SKM-1 treated with dmso at 0.1 percent for 144 hours (cell line): ENCODE measurements at regions not wholly inside any gene's neighbourhood (a gene's known extent, or its start where the extent isn't known, plus 50 kb on each side); places are given as distances from the start of the nearest gene placed in this dataset.
"Not testable (repeated sequence)": the region's sequence is repeated elsewhere in the genome, so short reads cannot be mapped to it uniquely, and the experiment has no call there.

Source experiments
- DNase-seq: peaks from one replicate; lab custom pipeline; 2025; ENCODE audit not compliant: unreplicated experiment; lab: John Stamatoyannopoulos, UW

DNA sequence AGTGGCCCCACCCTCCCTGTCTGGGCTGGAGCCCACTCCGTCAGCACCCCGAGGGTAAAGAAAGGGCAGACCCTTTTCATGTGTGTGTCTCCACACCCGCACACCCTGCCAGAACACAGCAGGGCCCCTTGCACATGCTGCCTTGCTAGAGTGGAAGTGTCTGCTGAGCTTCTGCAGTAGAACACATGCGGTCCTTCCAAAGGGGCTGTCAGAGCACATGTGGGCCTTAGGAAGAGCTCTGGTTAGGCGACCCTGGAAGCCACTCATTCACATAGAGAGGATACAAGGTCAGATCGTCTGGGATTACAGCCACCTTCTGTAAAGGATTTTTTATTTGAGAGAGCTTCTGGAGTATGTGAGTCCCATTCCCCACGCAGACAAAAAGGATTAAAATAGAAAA, 613.2 kb upstream of the RAB6C start:
- DNase-seq, result no peak

DNA sequence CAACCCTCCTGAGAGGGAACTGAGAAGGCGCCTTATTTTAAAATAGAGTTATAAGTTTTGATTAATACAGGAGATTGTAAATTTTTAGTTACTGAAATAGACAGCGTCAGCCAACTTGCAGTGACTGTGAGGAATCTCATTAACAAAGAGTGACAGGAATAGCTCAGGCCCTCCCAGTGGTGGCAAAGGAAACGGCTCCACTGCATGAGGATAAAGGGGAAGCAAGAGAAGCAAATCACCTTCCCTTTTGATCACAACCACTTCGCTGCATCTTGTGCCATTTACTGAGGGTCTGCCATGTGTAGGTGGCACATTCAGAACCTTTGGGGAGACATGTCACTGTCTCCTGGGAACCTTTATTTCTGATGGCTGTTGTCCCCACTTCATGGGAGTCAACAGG, 612.4 kb upstream of the RAB6C start:
- DNase-seq, result no peak

DNA sequence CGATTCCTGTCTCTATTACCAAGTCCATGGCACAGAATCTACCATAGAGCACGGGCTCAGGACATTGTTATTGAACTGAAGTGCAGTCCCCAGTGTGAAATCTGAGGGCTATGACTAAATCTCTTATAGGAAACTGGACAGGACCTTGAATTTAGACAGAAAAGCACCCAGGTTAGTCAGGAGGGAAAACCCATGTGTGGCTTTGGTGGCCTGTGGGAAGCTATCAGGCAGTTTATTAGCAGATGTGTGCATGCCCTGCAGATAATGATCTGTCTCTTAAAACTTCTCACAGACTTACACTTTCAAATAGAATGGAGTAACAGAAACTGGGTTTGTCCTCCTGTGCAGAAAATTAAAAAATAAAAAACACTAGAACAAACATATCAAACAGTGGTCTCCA, 610.0 kb upstream of the RAB6C start:
- DNase-seq, result no peak

DNA sequence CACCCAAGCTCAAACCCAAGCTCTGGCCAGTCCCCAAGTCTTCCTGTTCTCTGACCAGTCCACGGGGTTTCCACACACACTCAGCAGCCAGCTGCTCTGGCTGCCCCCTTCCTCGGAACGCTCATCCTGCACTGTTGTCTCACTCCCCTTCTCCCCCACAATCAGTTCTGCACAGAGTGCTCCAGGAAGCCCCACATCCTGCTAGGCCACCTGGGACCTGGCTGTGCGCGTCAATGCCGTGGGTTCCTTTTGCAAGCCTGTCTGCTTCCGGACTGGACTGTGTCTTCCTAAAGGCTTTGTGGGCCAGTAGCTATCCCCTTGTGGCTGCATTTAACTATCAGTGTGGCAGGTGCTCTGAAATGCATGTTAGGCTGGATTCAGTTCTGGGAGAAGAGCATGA, 605.0 kb upstream of the RAB6C start:
- DNase-seq, result no peak

DNA sequence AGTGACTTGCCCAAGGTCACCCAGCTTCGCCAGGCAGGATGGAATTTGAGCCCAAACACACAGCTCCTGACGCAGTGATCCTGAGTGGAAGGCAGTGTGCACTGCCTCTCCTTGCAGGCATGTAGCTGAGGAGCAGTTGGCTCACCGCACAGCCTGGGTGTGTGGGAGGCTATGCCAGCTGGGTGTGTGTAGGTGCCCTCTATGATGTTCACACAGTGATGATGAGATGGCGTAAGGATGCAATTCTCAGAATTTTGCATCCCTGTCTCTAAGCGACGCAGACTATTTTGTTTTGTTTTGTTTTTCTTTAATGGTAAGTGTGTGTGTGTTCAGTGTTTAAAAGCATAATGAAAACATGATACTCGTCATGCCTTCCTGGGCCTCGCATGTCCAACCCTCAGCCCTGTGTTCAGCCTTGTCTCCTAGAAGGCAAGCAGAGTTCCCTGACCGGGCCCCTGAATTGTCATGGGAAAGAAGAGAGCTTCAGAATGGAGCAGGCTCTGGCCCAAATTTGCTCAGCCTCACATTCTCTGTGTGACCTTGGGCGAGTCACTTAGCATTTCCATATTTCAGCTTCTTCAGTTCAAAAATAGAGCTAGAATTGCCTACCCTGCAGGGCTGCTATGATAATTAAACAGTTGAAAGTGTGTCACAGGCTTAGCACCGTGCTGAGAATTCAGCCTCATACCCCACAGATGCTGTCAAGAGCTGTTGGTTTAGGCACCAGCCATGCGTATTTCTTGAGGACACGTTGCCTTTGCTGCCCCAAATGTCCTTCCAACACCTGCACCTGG, 603.6 kb upstream of the RAB6C start:
- no peak for DNase-seq

DNA sequence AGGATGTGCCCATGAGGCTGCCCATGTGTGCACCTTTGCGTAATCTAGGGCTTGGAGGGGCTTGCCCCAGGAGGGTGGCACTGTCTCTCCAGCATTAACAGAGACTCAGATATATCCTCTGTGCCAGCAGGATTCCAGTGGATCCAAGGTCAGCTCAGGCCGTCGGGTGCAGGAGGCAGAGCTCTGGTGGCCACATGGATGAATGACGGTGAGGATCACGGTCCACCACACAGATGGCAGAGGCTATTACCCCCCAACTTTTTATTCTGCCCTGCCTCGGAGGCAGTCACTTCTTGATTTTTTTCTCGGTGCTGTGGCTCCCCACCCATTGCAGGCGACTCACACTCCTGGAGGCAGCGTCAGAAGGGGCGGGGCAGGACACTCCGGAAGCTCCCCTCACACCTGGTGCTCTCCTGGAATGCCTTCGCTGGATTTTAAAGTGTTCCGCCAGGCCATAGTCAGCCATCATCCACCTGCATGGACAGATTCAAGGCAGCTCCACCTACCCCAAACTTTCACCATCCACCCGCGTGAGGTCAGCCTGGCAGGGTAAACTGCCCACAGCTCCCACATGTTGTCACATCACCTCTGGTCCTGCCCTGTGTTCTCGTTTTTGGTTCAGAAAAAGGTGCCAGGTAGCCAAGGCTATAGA, 602.9 kb upstream of the RAB6C start:
- DNase-seq, result no peak

DNA sequence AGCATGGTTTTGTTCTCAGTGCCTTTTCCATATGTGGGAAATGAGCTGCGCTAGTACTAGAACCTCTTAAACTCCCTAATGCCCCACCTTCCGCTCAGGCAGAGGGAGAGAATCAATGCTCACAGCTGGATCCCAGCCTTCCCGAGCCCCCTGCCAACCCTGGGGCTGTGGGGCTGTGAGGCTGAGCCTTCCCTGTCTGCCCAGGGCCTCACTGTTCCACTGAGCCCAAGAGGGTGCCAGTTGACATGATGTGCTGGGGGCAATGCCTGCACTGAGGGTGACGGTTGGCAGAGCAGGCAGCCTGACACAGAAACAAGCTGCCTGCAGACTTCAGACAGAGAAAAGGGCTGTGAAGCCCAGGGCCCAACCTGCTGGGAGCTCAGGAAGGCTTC, 602.4 kb upstream of the RAB6C start:
- no peak for DNase-seq

DNA sequence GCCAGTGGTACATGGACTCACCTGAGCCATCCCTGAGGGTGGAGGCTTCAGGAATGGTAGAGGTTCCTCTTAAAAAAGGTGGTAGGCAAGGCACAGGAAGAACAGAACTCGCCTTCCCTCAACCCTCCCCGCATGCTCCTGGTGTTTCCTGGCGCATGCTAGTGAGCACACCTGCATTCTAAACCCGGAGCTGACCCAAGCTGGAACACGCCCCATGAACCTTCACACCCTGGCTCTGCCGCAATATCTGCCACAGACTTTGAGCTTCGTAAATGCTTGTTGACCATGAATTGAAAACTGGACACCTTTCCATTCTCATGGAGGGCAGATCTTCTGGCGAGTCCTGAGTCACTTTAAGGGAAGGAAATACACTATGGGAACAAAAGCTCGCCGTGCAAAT, 601.3 kb upstream of the RAB6C start:
- no peak for DNase-seq

DNA sequence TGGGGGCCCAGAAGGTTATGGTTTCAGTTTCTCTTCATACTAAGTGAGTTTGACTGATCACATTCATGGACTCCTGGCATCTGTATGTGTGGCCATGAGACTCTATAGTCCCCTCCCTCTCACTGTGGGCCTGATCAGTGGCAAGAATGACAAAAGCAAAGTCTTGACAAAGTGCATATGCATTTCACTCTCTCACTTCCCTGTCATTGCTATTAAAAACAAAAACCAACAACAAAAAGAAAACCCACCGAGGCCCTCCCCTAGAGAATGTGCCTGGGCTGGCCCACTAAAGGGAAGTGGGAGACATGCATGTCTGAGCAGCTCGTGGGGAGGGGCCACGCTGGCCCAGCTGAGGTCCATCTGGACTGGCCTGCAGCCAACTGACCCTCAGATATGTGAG, 600.1 kb upstream of the RAB6C start:
- DNase-seq, result no peak

DNA sequence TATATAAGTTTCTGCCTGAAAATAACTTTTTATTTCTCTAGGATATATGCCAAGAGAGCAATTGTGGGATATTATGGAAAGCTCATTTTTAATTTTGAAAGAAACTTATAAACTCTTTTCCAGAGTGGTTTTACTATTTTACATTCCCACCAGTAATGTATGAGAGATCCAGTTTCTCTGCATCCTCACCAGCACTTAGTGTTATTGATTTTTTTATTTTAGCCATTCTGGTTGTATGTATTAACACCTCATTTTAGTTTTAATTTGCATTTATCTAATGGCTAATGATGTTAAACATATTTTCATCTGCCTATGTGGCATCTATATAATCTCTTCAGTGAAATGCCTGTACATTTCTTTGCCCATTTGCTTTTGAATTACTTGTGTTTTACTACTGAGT, 597.7 kb upstream of the RAB6C start:
- no peak for DNase-seq

DNA sequence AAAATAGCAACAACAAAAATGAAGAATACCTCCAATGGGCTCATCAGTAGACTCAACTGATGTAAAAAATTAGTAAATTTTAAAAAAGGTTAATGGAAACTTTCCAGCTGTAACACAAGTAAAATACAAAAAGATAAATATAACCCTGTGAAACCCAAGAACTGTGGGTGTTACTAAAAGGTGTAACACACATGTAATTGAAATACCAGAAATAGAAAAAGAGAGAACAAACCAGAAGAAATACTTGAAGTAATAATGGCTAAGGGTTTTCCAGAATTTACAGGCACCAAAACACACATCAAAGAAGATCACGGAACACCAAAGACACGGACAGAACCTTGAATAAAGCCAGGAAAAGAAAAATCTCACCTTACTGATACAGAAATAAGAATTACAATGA, 590.6 kb upstream of the RAB6C start:
- DNase-seq, result no peak

DNA sequence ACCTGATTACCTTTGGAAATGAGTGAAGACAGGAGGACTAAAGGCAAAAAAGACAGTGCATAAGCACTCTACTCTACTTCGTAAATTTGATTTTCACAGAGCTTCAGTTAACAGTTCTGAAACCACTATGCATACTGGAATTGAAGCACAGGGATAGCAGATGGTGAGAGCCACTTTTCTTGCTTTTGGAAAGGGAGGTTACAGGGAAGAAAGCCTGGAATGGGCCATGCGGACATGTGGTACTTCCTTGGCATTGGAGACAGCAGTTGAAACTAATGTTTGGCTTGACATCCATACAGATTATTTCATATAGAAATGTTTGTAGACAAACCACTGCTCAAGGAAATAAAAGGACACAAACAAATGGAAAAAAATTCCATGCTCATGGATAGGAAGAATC, 585.6 kb upstream of the RAB6C start:
- DNase-seq, result no peak

DNA sequence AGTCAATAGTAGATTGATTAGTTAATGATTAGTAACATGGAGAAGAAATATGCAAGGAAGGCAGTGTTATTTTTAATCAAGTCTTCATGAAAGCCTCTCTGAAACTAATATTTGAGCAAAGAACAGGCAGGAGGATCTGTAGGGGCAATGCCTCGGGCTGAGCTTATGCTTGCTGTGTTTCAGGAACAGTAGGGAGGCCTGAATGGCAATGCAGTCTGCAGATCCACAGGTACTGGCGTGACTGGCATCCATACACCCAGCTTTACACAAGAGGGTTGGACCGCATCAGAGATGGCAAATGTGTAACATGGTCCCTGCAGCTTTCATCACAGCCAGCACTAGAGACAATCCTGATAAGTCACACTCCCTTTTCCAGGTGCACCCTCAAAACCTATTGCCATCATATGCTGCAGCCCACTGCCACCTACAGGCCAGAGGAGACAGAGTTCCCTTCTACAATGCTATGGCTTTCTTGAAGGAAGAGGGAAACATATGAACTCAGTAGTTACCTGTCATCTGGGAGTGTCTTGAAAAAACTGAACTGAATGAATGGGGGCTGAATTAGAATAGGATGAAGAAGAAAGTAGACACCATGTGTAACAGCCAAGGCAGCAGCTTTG, 582.4 kb upstream of the RAB6C start:
- peak; percentile 57 for DNase-seq

DNA sequence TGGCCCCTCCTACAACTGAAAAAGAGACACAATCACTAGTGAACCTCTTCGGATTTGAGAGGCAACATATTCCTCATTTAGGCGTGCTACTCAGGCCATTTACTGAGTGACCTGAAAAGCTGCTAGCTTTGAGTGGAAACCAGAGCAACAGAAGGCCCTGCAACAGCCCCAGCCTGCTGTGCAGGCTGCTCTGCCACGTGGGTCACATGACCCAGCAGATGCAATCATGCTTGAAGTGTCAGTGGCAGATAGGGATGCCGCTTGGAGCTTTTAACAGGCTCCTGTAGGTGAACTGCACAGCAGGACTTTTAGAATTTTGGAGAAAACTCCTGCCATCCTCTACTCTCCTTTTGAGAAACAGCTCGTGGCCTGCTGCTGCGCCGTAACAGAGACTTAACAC, 578.6 kb upstream of the RAB6C start:
- DNase-seq, result no peak

DNA sequence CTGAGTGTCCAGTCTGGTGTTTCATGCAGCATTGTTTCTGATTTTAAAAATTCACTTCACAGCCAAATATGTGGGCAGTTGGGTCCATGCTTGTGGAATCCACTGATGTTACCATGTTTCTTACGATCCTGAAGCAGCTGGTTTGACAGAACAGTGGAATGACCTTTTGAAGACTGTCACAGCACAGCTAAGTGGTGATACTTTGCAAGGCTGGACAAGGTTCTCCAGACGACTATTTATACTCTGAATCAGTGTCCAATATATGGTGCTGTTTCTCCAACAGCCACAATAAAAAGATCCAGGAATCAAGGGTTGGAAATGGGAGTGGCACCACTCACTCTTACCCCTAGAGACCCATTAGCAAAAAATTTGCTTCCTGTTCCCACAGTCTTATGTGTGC, 577.4 kb upstream of the RAB6C start:
- no peak for DNase-seq

DNA sequence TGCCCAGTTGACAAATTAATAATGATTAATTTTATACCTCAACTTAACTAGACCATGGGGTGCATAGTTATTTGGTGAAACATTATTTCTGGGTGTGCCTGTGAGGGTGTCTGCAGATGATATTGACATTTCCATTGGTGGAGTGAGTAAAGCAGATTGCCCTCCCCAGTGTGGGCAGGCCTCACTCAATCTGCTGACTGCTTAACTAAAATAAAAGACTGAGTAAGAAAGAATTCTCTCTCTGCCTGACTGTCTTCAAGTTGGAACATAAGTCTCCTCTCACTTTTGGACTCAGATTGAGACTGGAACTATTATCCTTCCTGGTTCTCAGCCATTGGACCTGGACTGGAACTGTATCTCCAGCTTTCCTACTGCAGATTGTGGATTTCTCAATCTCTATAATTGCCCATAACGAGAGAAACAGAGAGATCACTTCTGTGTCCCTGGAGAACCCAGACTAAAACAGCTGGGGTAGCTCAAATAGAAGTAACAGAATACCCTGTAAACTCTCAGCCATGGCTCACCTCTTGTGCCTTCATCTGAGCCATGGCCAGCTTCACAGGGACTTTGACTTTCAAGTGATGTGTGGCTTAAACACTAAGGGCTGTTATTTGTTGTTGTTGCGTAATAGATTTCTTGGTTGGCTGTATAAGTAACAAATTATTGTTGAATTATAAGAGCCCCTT, 575.3 kb upstream of the RAB6C start:
- no peak for DNase-seq

DNA sequence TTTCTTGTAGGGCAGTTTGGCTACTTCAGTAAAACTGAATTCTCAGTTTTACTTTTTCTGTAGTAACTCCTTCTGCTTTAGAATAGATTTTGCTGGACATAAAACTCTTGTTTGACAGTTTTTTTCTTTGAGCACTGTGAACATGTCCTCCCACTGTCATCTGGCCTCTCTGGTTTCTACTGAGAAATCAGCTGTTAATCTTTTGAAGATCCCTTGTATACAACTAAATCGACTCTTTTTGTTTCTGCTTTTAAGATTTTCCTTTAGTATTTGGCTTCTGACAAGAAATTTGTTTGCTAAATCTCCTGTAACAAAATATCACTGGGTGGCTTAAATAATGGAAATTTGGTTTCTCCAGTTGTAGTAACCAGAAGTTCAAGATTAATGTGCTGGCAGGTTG, 570.9 kb upstream of the RAB6C start:
- DNase-seq, result no peak

DNA sequence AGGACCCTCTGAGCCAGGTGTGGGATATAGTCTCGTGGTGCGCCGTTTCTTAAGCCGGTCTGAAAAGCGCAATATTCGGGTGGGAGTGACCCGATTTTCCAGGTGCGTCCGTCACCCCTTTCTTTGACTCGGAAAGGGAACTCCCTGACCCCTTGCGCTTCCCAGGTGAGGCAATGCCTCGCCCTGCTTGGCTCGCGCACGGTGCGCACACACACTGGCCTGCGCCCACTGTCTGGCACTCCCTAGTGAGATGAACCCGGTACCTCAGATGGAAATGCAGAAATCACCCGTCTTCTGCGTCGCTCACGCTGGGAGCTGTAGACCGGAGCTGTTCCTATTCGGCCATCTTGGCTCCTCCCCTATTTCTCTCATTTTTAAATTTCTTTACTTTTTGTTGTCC, 562.4 kb upstream of the RAB6C start:
- DNase-seq, result not testable (repeated sequence)

DNA sequence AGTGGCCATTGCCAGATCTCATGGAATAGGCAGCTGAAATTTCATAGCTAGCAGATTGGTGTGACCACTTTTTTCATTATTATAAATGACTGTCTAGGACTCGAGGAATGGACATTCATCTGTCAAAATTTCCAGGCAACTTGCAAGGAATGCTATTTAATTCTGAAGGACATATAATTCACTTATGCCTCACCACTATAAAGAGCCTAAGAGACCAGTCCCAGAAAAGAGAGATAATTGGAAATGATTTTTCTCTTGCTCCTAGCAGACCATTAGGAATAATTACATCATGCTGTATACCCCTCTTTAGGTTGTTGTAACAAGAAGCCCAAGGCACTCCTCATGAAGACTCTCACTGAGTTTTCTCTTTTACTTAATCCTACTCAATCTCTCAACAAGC, 557.4 kb upstream of the RAB6C start:
- DNase-seq, result no peak

DNA sequence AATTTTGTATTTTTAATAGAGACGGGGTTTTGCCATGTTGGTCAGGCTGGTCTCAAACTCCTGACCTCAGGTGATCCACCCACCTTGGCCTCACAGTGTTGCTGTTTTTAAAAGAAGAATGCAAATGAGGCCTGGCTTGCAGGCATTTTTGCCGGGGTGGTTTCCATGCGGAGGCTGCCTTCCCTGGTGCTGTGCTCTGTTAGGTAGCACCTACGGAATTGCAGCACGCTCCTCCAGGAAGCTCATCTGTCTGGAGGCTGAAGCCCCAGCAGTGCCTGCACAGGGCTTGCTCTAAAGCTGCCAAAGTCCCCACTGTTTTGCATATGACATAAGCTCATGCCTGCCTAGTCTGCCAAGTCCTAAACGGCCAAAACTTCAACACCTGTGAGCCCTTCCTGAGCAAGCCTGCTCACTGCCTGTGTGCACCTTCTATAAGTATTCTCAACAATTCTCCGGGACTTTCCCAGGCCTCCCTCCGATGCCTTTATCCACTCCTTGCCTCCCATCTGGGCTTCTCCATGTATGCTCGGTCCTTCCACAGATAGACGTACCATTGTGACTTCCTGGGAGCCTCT, 551.3 kb upstream of the RAB6C start:
- no peak for DNase-seq

DNA sequence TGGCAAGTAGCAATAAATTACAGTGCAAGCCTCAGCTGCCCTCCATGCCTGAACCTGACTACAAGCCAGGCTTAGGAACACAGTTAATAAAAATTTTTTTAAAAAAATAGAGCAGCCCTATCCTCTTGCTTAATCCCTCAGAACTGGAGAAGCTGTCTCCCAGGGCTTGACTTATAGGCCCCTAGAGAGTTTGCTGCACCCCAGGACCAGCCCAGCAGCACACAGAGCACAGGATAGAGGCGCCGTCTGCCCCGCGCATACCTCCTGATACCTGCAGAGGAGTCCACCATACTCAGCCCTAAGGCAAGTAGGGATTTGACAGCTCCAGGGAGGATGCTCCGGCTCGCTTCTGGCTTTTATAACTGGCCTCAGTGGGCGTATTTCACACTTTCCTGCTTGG, 548.6 kb upstream of the RAB6C start:
- DNase-seq, result no peak

DNA sequence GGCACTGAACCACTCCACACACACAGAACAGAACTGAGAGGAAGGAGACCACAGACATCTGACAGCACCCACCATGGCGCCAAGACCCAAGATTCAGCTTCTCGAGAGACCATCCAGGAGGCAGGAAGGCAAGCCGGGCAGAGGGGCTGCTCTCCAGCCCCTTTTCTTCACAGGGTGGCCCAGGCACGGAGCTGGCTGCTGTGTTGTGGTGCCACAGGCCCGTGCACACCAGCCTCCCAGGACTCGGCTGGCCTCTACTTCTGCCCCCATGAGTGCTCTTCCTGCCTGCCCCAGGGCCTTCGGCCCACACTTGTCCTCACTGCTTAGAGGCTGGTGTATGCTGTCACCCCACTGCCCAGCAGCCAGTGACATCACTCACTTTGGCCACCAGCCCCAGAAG, 547.6 kb upstream of the RAB6C start:
- DNase-seq, result no peak
